DMS114 treated with DMSO at 0.1 percent for 48 hours (cell line): ENCODE measurements at regions not wholly inside any gene's neighbourhood (a gene's known extent, or its start where the extent isn't known, plus 50 kb on each side); places are given as distances from the start of the nearest gene placed in this dataset.
"Not testable (repeated sequence)": the region's sequence is repeated elsewhere in the genome, so short reads cannot be mapped to it uniquely, and the experiment has no call there.

Experiments
- DNase-seq: peaks from one replicate; lab custom pipeline; 2025; ENCODE audit not compliant: unreplicated experiment; lab: John Stamatoyannopoulos, UW

GRCh38 chr16:60414613-60415012 is 1621.6 kb downstream of the CDH8 start:
- DNase-seq: no peak

GRCh38 chr16:60413969-60414368 is 1622.3 kb downstream of the CDH8 start:
- no peak for DNase-seq

GRCh38 chr16:60407606-60408005 is 1628.6 kb downstream of the CDH8 start:
- no peak for DNase-seq

- DNase-seq: no peak
Observed at GRCh38 chr16:60407034-60407433, 1629.2 kb downstream of the CDH8 start.

GRCh38 chr16:60405286-60405685 is 1631.0 kb downstream of the CDH8 start:
- no peak for DNase-seq

GRCh38 chr16:60404401-60404800 is 1631.8 kb downstream of the CDH8 start:
- DNase-seq: no peak

GRCh38 chr16:60402941-60403340 is 1633.3 kb downstream of the CDH8 start:
- not testable (repeated sequence) for DNase-seq

- DNase-seq: no peak
Observed at GRCh38 chr16:60392380-60392779, 1643.9 kb downstream of the CDH8 start.

GRCh38 chr16:60371591-60371990 is 1637.5 kb upstream of the GOT2 start:
- no peak for DNase-seq

- no peak for DNase-seq
Observed at GRCh38 chr16:60367739-60368138, 1633.6 kb upstream of the GOT2 start.

- no peak for DNase-seq
Observed at GRCh38 chr16:60363566-60363965, 1629.5 kb upstream of the GOT2 start.

- DNase-seq: not testable (repeated sequence)
Observed at GRCh38 chr16:60359866-60360265, 1625.8 kb upstream of the GOT2 start.

- DNase-seq: not testable (repeated sequence)
Observed at GRCh38 chr16:60359412-60359811, 1625.3 kb upstream of the GOT2 start.

GRCh38 chr16:60357876-60358522 is 1623.9 kb upstream of the GOT2 start:
- DNase-seq: not testable (repeated sequence)

GRCh38 chr16:60346256-60346655 is 1612.1 kb upstream of the GOT2 start:
- DNase-seq: no peak

- DNase-seq: no peak
Observed at GRCh38 chr16:60337671-60338070, 1603.6 kb upstream of the GOT2 start.

GRCh38 chr16:60331168-60331567 is 1597.1 kb upstream of the GOT2 start:
- DNase-seq: no peak

GRCh38 chr16:60329108-60329507 is 1595.0 kb upstream of the GOT2 start:
- no peak for DNase-seq

- DNase-seq: no peak
Observed at GRCh38 chr16:60328152-60328551, 1594.0 kb upstream of the GOT2 start.

- DNase-seq: no peak
Observed at GRCh38 chr16:60318486-60318885, 1584.4 kb upstream of the GOT2 start.

- no peak for DNase-seq
Observed at GRCh38 chr16:60310846-60311445, 1576.8 kb upstream of the GOT2 start.

GRCh38 chr16:60304720-60305119 is 1570.6 kb upstream of the GOT2 start:
- DNase-seq: no peak

GRCh38 chr16:60304066-60304465 is 1570.0 kb upstream of the GOT2 start:
- no peak for DNase-seq
